Central memory CD8-positive, alpha-beta T cell (primary cell): ENCODE measurements at regions not wholly inside any gene's neighbourhood (a gene's known extent, or its start where the extent isn't known, plus 50 kb on each side); places are given as distances from the start of the nearest gene placed in this dataset.

Source experiments
- ATAC-seq: fragments of 150-1000 bp; cut with Tn5 transposase; replicated peaks from 2 replicates; pipeline ENCODE4 v1.10.0; 2022; ENCODE audit warnings: mild to moderate bottlenecking, moderate FRiP score, moderate number of reproducible peaks; ENCODE audit not compliant: poor library complexity, severe bottlenecking; ENCODE audit errors: extremely low read depth
- DNase-seq, 2 donors: peaks; one replicate each; pipeline ENCODE4 v3.0.0; 2021; ENCODE audit warnings: low spot score in 2 of 2
- H3K27ac Mint-ChIP-seq: one replicate; pipeline ENCODE4 v1.8.0; 2022; ENCODE audit warnings: low read depth, mild to moderate bottlenecking, moderate library complexity, mixed read lengths
- H3K27me3 Mint-ChIP-seq: one replicate; pipeline ENCODE4 v1.8.0; 2022; ENCODE audit warnings: mixed read lengths
- H3K36me3 Mint-ChIP-seq: one replicate; pipeline ENCODE4 v1.8.0; 2022; ENCODE audit warnings: mild to moderate bottlenecking, moderate library complexity, mixed read lengths; ENCODE audit not compliant: insufficient read depth
- H3K4me1 Mint-ChIP-seq: one replicate; pipeline ENCODE4 v1.8.0; 2022; ENCODE audit warnings: mixed read lengths
- H3K4me3 Mint-ChIP-seq: one replicate; pipeline ENCODE4 v1.8.0; 2022; ENCODE audit warnings: mild to moderate bottlenecking, moderate library complexity, mixed read lengths
- H3K9me3 Mint-ChIP-seq: one replicate; pipeline ENCODE4 v1.8.0; 2022; ENCODE audit warnings: mixed read lengths

DNA sequence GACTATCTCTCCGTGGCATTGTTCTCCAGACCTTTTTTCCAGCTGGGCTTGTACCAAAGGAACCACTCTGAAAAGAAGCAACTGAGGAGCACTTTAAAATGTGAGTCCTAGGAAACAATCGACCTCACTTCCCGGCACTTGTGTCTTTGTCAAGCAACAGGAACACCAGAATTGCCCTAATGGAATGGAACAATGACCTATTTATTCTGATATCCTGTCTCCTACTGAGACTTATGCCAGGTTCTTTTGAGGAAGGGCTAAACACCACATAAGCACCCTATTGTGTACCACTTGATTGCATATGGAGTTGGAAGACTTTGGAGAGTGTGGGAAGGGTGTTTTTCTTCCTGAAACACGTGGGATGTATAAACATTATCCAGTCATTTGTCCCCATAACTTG is 56.8 kb upstream of the TGFBR2 start:
- Mint-ChIP-seq H3K36me3 (peaks cover 1% of the 10 kb centered on the region), H3K27me3 (no peaks in the 10 kb centered on the region), H3K27ac (no peak overlapping the region), H3K4me3 (no peak overlapping the region), H3K4me1 (no peaks in the 10 kb centered on the region), H3K9me3 (no peaks in the 10 kb centered on the region)
- no peak for ATAC-seq
- DNase-seq: no peak

DNA sequence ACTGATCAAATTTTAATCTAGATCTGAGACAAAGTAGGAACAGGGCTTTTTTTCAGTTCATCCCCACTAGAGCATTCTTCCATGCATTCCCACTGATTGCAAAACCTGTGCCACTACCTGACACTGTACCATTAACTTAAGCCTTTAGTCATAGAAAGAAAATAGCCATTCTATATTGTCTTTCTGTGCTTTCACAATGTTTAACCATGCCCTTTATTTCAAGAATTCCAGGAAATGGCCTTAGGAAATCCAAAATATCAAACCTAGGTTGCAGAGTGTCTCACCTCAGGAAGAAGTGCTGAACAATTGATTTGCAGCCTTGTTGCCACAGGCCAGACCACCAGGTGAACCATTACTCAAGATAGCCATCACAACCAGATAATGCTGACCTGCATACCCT is 56.2 kb upstream of the TGFBR2 start:
- Mint-ChIP-seq H3K4me1 (no peaks in the 10 kb centered on the region), H3K36me3 (peaks cover 1% of the 10 kb centered on the region), H3K27me3 (no peaks in the 10 kb centered on the region), H3K9me3 (no peaks in the 10 kb centered on the region), H3K27ac (no peak overlapping the region), H3K4me3 (no peak overlapping the region)
- no peak for DNase-seq
- no peak for ATAC-seq

DNA sequence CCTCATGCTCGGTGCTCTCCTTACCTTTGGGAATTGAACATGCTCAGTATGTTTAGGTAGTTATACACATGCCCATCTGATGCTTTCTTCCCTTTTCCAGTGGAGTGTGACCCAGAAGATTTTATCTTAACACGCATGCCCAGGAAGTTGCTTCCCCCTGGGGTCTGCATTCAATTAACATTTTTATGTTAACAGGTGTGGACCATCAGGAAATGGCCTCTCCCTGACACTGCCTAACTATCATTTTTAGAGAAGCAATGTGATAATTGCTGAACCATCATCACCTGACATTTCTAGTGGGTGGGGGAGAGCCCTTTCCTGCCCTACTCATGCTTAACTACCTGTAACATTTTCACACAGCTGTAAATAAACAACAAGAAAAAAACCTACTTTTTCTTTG is 55.1 kb upstream of the TGFBR2 start:
- Mint-ChIP-seq H3K4me1 (no peaks in the 10 kb centered on the region), H3K27ac (no peak overlapping the region), H3K27me3 (no peaks in the 10 kb centered on the region), H3K9me3 (no peaks in the 10 kb centered on the region), H3K4me3 (no peak overlapping the region), H3K36me3 (peaks cover 1% of the 10 kb centered on the region)
- ATAC-seq: no peak
- no peak for DNase-seq

DNA sequence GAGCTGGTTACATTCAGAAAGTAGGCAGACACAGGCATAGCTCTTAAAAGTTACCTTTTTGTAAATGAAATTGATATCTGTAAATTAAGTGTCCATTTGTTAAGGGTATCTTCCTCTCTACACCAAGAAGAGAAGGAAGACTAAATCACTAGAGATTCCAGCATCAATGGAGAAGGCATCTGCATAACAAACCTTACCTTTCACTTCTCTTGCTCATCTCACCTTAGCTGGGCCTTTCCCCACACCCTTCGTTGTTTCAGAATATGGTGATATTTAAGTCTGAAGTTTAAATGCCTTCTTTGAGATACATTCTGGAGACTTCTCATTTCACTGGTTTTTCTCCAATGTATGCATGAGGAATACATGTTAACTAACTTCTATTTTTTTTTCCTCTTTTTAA is 54.5 kb upstream of the TGFBR2 start:
- no peaks in the 10 kb centered on the region for H3K4me1 Mint-ChIP-seq
- H3K27me3 Mint-ChIP-seq: no peaks in the 10 kb centered on the region
- no peak overlapping the region for H3K27ac Mint-ChIP-seq
- H3K9me3 Mint-ChIP-seq: no peaks in the 10 kb centered on the region
- DNase-seq: no peak
- ATAC-seq: no peak
- no peak overlapping the region for H3K4me3 Mint-ChIP-seq
- peaks cover 1% of the 10 kb centered on the region for H3K36me3 Mint-ChIP-seq

DNA sequence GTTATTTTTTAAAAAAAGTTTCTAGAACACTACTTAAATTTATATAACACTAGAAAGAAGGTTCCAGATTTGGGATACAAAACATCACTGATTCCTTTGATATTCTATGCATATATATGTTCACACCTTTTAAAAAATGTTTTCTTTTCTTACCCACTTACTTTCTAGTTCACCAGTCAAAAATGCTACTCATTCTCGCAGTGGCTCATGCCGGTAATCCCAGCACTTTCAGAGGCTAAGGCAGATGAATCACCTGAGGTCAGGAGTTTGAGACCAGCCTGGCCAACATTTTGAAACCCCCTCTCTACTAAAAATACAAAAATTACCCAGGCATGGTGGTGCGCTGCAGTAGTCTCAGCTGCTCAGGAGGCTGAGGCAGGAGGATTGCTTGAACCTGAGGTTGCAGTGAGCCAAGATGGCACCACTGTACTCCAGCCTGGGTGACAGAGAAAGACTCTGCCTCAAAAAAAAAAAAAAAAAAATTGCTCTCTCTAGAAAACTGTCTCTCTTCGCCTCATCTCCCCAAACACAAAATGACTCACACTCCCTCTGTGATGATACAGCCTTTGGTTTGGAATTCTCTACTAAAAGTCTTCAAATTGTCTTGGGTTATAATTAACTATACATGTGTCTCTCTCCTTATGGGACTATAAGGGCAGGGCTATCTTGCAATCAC is 52.6 kb upstream of the TGFBR2 start:
- no peak for ATAC-seq
- Mint-ChIP-seq H3K27ac (no peak overlapping the region), H3K4me3 (no peak overlapping the region), H3K9me3 (no peaks in the 10 kb centered on the region), H3K4me1 (no peaks in the 10 kb centered on the region), H3K27me3 (no peaks in the 10 kb centered on the region), H3K36me3 (peaks cover 1% of the 10 kb centered on the region)
- no peak for DNase-seq

DNA sequence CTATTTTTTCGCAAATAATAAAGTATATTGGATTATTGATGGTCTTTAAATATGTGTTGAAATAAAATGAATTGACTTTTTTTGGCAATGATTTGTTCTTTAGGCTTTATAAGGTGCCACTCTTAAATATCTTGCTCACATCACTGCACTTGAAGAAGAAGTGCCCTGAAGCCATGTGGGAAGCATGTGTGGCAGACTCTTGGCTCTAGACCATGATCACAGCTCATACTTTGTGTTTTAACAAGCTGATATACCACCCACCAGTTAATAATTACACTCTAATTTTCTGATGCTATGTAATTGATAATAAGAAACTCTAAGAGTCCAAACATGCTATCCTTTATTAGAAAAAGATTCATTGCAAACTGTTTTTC is 52.1 kb upstream of the TGFBR2 start:
- peaks cover 1% of the 10 kb centered on the region for H3K36me3 Mint-ChIP-seq
- no peaks in the 10 kb centered on the region for H3K9me3 Mint-ChIP-seq
- H3K4me1 Mint-ChIP-seq: no peaks in the 10 kb centered on the region
- no peak for DNase-seq
- H3K27me3 Mint-ChIP-seq: no peaks in the 10 kb centered on the region
- H3K4me3 Mint-ChIP-seq: no peak overlapping the region
- no peak overlapping the region for H3K27ac Mint-ChIP-seq
- no peak for ATAC-seq

DNA sequence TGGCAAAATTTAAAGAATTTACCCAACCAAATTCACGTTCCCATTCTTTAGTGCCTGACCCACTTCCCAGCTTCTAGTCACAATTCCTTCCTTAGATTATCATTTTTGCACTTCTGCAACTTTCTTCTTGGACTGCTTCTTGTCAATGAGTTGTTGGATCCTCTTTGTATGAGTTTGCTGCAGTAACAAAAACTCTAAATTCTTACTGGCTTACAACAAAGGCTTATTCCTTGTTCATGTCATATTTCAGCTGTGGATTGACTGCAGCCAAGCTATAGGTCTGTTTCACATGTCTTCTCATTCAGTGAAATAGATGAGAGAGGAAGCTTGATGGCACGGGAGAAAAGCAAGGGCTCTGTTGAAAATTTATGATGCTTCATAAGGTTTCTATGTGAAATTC is 50.4 kb upstream of the TGFBR2 start:
- ATAC-seq (no peak), DNase-seq (no peak)
- no peak overlapping the region for H3K27ac Mint-ChIP-seq
- H3K36me3 Mint-ChIP-seq: peaks cover 1% of the 10 kb centered on the region
- H3K4me1 Mint-ChIP-seq: no peaks in the 10 kb centered on the region
- H3K4me3 Mint-ChIP-seq: no peak overlapping the region
- H3K9me3 Mint-ChIP-seq: no peaks in the 10 kb centered on the region
- H3K27me3 Mint-ChIP-seq: no peaks in the 10 kb centered on the region
